ENCODE measurements at regions not wholly inside any gene's neighbourhood (a gene's known extent, or its start where the extent isn't known, plus 50 kb on each side); places are given as distances from the start of the nearest gene placed in this dataset.

DNA sequence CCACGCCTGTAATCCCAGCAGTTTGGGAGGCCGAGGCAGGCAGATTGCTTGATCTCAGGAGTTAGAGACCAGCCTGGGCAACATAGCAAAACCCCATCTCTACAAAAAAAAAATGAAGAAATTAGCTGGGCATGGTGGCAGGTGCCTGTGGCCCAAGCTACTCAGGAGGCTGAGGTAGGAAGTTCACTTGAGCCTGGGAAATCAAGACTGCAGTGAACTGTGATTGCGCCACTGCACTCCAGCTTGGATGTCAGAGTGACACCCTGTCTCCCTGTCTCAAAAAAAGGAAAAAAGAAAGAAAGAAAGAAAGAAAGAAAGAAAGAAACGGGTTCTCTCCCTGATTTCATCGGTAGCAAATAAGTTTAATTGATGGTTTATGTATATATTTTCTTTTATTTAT lies 64.6 kb upstream of the ESX1 start:
- TF ChIP-seq FOXJ3 (CRISPR knock-in tag; IDR thresholded peaks at IDR 0.05; ENCODE audit: borderline replicate concordance): no peak
- TF ChIP-seq, protein P1, sequence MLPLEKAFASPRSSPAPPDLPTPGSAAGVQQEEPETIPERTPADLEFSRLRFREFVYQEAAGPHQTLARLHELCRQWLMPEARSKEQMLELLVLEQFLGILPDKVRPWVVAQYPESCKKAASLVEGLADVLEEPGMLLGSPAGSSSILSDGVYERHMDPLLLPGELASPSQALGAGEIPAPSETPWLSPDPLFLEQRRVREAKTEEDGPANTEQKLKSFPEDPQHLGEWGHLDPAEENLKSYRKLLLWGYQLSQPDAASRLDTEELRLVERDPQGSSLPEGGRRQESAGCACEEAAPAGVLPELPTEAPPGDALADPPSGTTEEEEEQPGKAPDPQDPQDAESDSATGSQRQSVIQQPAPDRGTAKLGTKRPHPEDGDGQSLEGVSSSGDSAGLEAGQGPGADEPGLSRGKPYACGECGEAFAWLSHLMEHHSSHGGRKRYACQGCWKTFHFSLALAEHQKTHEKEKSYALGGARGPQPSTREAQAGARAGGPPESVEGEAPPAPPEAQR (CRISPR knock-in tag; IDR thresholded peaks at IDR 0.05): no peak
- TF ChIP-seq CREB1 (CRISPR knock-in tag; IDR thresholded peaks at IDR 0.05): no peak
- no peak for TF ChIP-seq MYBL2 (CRISPR knock-in tag; IDR thresholded peaks at IDR 0.05)
- TF ChIP-seq RELA (CRISPR knock-in tag; IDR thresholded peaks at IDR 0.05; ENCODE audit: borderline replicate concordance): no peak
- TF ChIP-seq KAT7 (CRISPR knock-in tag; IDR thresholded peaks at IDR 0.05; ENCODE audit: borderline replicate concordance): no peak
- no peak for TF ChIP-seq ZNF396 (CRISPR knock-in tag; IDR thresholded peaks at IDR 0.05; ENCODE audit: borderline replicate concordance)
- no peak for TF ChIP-seq SMAD4 (CRISPR knock-in tag; IDR thresholded peaks at IDR 0.05)
- TF ChIP-seq AR (CRISPR knock-in tag; IDR thresholded peaks at IDR 0.05): no peak
- no peak for TF ChIP-seq ZNF281 (CRISPR knock-in tag; IDR thresholded peaks at IDR 0.05)
- no peak for TF ChIP-seq SP1 (CRISPR knock-in tag; conservative IDR thresholded peaks at IDR 0.05)
- no peak for TF ChIP-seq ATF1 (CRISPR knock-in tag; IDR thresholded peaks at IDR 0.05)
- TF ChIP-seq USF1 (CRISPR knock-in tag; IDR thresholded peaks at IDR 0.05): no peak
- no peak for TF ChIP-seq PREB (CRISPR knock-in tag; IDR thresholded peaks at IDR 0.05; ENCODE audit: borderline replicate concordance)
- TF ChIP-seq SMAD3 (CRISPR knock-in tag; IDR thresholded peaks at IDR 0.05; ENCODE audit: borderline replicate concordance): no peak
- TF ChIP-seq JAZF1 (CRISPR knock-in tag; IDR thresholded peaks at IDR 0.05): no peak
- no peak for TF ChIP-seq ETV6 (CRISPR knock-in tag; IDR thresholded peaks at IDR 0.05)
- no peak for TF ChIP-seq GTF2I (CRISPR knock-in tag; conservative IDR thresholded peaks at IDR 0.05)
- TF ChIP-seq ZBTB43 (CRISPR knock-in tag; IDR thresholded peaks at IDR 0.05): no peak
- TF ChIP-seq ZNF138 (CRISPR knock-in tag; conservative IDR thresholded peaks at IDR 0.05): no peak
- CTCF ChIA-PET: no interaction called here
- POLR2A ChIA-PET: interaction anchor here (0.7 kb wide), 1 partner anchor 226 kb away, joined by 4 read pairs; no protein-coding TSS in a partner anchor
- no peak overlapping the region for H3K27ac Mint-ChIP-seq
- DNase-seq (ENCODE audit: low spot score): no peak
- H3K4me1 Mint-ChIP-seq: peaks cover 12% of the 10 kb centered on the region
- H3K27me3 Mint-ChIP-seq (ENCODE audit: low read depth): 0 out of 2 replicates have a peak, but pooled peaks cover under 1% of the 10 kb centered on the region
- H3K36me3 Mint-ChIP-seq: no peaks in the 10 kb centered on the region
- ATAC-seq: no peak
- no peaks in the 10 kb centered on the region for H3K9me3 Mint-ChIP-seq
- no peak overlapping the region for H3K4me3 Mint-ChIP-seq
